Neutrophil (primary cell): ENCODE measurements at regions not wholly inside any gene's neighbourhood (a gene's known extent, or its start where the extent isn't known, plus 50 kb on each side); places are given as distances from the start of the nearest gene placed in this dataset.
A peak's percentile ranks its signal among the peaks of the same experiment; 100 is the strongest.
"Not testable (repeated sequence)": the region's sequence is repeated elsewhere in the genome, so short reads cannot be mapped to it uniquely, and the experiment has no call there.

Experiments used
- H3K27ac ChIP-seq: fragments of 200-600 bp; sonication (generic); 2 replicates; pipeline ENCODE4 v1.5.1; 2016; ENCODE audit warnings: mild to moderate bottlenecking, moderate library complexity
- H3K27me3 ChIP-seq: fragments of 200-600 bp; sonication (generic); 2 replicates; pipeline ENCODE4 v1.6.0; 2016; ENCODE audit warnings: mild to moderate bottlenecking
- H3K36me3 ChIP-seq: fragments of 200-600 bp; sonication (generic); 2 replicates; pipeline ENCODE4 v1.5.1; 2017
- H3K4me1 ChIP-seq, 2 experiments: fragments of 200-600 bp in 1 of 2; sonication (generic) in 1 of 2; 1 replicate in 1 of 2; 2 replicates in 1 of 2; pipeline versions ENCODE4 v1.5.1 to v1.6.1; 2013 to 2016; ENCODE audit warnings: low read depth in 1 of 2, low read length in 1 of 2, mild to moderate bottlenecking in 1 of 2, moderate library complexity in 1 of 2; ENCODE audit not compliant: control insufficient read depth in 1 of 2, insufficient read depth in 1 of 2
- H3K4me3 ChIP-seq, 2 experiments: fragments of 200-600 bp in 1 of 2; sonication (generic) in 1 of 2; 1 replicate in 1 of 2; 2 replicates in 1 of 2; pipeline ENCODE4 v1.5.1; 2013 to 2016; ENCODE audit warnings: low read depth in 1 of 2, low read length in 1 of 2, mild to moderate bottlenecking in 1 of 2, moderate library complexity in 1 of 2
- H3K9me3 ChIP-seq: fragments of 200-600 bp; sonication (generic); 2 replicates; pipeline ENCODE4 v1.5.1; 2016
- TF ChIP-seq, protein P1 (sequence below): fragments of 200-600 bp; sonication (generic); IDR thresholded peaks from 2 replicates; pipeline ENCODE4 v1.5.1; 2016; ENCODE audit warnings: antibody characterized with exemption

DNA sequence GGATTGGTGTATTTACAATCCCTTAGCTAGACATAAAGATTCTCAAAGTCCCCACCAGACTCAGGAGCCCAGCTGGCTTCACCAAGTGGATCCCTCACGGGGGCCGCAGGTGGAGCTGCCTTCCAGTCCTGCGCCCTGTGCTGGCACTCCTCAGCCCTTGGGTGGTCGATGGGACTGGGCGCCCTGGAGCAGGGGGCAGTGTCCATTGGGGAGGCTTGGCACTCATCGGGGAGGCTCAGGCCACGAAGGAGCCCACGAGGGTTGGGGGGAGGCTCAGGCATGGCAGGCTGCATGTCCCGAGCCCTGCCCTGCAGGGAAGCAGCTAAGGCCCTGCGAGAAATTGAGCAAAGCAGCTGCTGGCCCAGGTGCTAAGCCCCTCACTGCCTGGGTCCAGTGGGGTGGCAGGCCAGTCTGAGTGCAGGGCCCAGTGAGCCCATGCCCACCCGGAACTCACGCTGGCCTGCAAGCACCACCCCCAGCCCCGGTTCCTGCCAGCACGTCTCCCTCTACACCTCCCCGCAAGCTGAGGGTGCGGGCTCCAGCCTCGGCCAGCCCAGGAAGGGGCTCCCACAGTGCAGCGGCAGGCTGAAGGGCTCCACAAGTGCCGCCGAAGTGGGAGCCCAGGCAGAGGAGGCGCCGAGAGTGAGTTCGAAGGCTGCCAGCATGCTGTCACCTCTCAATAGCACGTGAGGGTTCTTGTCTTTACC is 198.5 kb downstream of the ADRA2C start:
- H3K27ac ChIP-seq = not testable (repeated sequence)

DNA sequence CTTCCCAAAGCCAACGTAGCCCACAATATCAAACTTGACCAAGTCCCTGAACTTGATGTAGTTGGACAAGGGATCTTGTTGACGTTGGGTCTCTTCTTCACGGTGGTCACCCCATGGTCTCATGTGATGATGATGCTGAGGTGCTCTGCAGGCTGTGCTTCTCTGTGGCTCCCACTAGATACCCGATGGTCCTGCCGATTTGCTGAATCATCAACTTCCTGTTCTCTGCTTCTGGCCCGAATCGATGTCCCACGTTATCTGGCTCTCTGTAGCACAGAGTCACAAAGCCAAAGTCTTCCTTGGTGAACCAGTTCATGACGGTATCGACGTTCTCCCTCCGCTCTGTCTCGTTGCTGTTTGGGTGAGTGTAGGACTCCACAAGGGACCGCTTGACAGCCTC is 201.0 kb downstream of the ADRA2C start:
- H3K4me1 ChIP-seq, H3K9me3 ChIP-seq, H3K4me3 ChIP-seq, H3K27ac ChIP-seq, H3K36me3 ChIP-seq: not testable (repeated sequence)
- H3K27me3 ChIP-seq = peaks cover 12% of the 10 kb centered on the region

More for the DNA sequence above, 198.5 kb downstream of the ADRA2C start:
- H3K36me3 ChIP-seq, H3K4me3 ChIP-seq, H3K9me3 ChIP-seq, H3K4me1 ChIP-seq, H3K27me3 ChIP-seq: not testable (repeated sequence)

DNA sequence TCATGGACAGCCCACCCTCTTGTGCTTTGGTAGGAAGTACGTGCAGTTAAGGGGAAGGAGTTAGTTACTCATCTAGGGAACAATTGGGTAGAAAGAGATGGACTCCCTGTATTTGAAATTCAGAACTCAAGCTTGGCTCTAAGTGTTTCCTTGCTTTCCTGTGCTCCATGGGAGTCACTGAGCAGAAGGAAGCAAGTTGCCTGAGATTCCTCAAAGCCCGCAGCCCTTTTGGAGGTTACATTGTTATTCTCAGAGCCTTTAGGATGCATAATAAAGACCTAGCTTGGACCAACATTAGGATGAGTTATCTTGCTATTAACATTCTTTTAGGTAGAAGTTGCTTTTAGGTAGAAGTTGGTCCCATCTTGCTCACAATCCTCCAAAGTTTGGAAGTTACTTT is 206.4 kb downstream of the ADRA2C start:
- not testable (repeated sequence) for H3K36me3 ChIP-seq, H3K4me1 ChIP-seq, H3K4me3 ChIP-seq, H3K27ac ChIP-seq, H3K9me3 ChIP-seq
- peaks cover 28% of the 10 kb centered on the region for H3K27me3 ChIP-seq

DNA sequence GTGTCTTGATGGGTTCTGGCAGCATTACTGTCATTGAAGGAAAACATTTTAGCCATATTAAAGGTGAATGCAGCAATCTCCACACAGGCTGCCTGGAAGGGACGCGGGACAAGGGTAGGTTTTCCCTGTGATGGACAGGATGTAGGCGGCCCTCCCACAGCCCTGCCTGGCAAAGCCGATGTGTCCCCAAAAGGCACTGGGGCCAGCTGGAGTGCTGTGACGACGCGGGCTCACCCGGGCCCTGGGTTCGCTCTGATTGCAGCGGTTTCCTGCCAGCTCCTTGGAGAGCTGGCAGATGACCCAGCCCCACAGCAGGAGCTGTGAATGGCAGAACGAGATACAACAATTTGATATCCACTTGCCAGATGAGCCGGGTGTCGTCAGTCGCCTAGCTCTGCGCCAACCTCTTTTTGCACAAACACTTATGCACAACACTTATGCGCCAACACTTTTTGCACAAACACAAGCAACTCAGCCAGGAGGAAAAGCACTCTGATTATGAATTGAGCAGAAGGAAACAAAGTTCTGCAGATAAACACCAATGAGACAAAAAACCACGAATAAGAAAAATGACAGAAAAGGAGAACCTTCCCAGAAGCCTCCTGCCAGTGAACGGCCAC is 207.5 kb downstream of the ADRA2C start:
- not testable (repeated sequence) for H3K4me3 ChIP-seq, H3K4me1 ChIP-seq, H3K27ac ChIP-seq, H3K36me3 ChIP-seq, H3K9me3 ChIP-seq
- peaks cover 28% of the 10 kb centered on the region for H3K27me3 ChIP-seq

DNA sequence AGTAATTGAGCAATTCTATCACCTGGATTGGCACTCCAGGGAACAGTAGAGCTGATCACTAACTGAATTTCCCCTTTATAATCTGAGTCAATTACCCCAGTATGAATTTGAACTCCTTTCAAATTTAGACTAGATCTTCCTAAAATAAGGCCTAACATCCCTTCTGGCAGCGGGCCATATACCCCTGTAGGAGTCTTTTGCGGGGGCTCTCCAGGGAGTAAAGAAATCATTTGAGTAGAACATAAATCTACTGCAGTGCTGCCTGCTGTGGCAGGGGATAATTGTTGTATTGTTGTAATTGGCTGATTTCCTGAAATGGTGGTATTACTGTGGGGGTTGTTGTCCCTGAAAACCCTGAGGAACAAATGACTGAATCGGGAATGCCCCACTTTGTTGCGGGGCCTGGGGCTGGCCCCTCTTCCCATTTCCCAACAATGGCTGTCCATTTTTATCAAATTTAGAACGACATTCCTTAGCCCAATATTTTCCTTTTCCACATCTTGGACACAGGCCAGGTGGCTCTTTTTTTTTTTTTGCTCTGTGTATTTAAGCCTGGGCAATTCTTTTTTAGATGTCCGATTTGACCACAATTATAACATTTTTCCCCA is 217.4 kb downstream of the ADRA2C start:
- peaks cover 20% of the 10 kb centered on the region for H3K27me3 ChIP-seq
- not testable (repeated sequence) for H3K4me1 ChIP-seq, H3K36me3 ChIP-seq, H3K9me3 ChIP-seq, H3K4me3 ChIP-seq, H3K27ac ChIP-seq

DNA sequence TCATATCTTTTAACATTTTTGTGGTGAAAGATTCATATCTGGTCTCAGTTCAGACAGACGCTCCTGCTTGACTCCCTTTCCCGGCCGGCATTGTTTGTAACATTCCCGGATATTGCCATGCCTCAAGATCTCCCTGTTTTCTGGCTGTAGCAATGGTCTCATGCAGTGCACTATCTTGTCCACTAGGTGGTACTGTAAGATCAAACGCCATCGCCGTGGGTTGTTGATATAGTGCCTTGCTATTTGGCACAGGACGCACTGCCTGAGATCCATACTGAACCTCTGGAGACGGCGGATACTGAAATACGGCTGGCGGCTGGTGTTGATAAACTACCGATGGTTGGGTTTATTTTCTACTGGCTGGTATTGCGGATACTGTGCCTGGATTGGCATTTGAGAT is 218.6 kb downstream of the ADRA2C start:
- H3K9me3 ChIP-seq, H3K4me3 ChIP-seq, H3K4me1 ChIP-seq, H3K36me3 ChIP-seq, H3K27ac ChIP-seq: not testable (repeated sequence)
- TF ChIP-seq, protein P1, sequence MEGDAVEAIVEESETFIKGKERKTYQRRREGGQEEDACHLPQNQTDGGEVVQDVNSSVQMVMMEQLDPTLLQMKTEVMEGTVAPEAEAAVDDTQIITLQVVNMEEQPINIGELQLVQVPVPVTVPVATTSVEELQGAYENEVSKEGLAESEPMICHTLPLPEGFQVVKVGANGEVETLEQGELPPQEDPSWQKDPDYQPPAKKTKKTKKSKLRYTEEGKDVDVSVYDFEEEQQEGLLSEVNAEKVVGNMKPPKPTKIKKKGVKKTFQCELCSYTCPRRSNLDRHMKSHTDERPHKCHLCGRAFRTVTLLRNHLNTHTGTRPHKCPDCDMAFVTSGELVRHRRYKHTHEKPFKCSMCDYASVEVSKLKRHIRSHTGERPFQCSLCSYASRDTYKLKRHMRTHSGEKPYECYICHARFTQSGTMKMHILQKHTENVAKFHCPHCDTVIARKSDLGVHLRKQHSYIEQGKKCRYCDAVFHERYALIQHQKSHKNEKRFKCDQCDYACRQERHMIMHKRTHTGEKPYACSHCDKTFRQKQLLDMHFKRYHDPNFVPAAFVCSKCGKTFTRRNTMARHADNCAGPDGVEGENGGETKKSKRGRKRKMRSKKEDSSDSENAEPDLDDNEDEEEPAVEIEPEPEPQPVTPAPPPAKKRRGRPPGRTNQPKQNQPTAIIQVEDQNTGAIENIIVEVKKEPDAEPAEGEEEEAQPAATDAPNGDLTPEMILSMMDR = peak; percentile 14
- peaks cover 20% of the 10 kb centered on the region for H3K27me3 ChIP-seq

DNA sequence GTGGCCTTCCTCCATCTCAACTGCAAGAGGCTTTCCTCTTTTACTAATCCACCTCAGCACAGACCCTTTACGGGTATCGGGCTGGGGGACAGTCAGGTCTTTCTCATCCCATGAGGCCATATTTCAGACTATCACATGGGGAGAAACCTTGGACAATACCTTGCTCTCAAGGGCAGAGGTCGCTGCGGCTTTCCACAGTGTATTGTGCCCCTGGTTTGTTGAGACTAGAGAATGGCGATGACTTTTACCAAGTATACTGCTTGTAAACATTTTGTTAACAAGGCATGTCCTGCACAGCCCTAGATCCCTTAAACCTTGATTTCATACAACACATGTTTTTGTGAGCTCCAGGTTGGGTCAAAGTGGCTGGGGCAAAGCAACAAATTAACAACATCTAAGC is 220.2 kb downstream of the ADRA2C start:
- H3K36me3 ChIP-seq, H3K4me1 ChIP-seq, H3K9me3 ChIP-seq, H3K4me3 ChIP-seq, H3K27ac ChIP-seq: not testable (repeated sequence)
- peaks cover 20% of the 10 kb centered on the region for H3K27me3 ChIP-seq

DNA sequence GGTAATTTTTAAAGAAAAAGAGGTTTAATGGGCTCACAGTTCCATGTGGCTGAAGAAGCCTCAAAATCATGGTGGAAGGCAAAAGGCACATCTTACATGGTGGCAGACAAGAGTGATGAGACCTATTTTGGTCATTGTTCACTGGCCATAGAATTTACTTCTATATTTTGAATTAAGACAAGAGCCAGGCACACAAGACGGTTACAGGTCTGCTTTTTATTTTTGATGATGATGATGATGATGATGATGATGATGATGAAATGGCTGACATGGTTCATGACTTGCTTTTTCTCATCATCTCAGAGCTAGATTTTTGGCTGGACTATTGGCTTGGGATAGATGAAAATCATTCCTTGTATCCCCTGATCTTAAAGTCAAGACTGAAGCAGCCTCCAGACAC is 229.3 kb downstream of the OTOP1 start:
- not testable (repeated sequence) for H3K27ac ChIP-seq, H3K4me3 ChIP-seq, H3K4me1 ChIP-seq, H3K27me3 ChIP-seq, H3K9me3 ChIP-seq, H3K36me3 ChIP-seq

DNA sequence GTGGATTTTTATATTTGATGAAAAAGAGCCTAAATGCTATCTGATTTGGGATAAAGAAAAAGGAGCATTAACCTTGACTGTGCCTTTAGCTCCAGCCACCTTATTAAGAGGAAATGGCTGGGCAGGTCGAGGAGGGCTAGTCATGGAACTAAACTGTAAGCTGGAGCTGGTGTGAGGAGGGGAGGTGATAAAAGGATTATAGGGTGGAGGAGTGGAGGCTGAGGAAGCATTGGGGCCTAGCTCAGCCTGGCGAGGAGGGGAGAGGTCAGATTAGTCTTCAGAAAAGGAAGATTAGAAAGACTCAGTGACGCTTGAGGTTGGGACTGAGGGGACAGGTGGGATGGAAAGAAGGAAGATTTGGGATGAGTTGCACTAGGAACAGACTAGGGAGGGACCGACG is 222.7 kb downstream of the OTOP1 start:
- not testable (repeated sequence) for H3K4me3 ChIP-seq, H3K4me1 ChIP-seq, H3K27ac ChIP-seq, H3K27me3 ChIP-seq, H3K36me3 ChIP-seq, H3K9me3 ChIP-seq

DNA sequence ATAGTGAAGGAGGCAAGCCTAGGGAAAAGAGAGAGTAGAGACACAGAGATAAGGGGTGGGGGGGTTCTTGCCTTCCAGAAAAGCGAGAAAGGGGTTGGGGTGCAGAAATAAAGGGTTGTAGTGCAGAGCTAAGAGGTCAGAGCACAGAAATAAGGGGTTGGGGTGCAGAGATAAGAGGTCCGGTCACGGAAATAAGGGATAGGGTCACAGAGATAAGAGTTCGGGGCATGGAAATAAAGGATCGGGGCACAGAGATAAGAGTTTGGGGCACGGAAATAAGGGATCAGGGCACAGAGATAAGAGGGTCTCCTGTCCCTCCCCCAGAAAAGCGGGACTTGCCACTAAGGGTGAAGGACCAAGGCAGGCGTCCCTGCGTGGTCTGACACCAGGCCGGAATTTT is 222.0 kb downstream of the OTOP1 start:
- not testable (repeated sequence) for H3K27me3 ChIP-seq, H3K27ac ChIP-seq, H3K9me3 ChIP-seq, H3K4me1 ChIP-seq, H3K4me3 ChIP-seq, H3K36me3 ChIP-seq

DNA sequence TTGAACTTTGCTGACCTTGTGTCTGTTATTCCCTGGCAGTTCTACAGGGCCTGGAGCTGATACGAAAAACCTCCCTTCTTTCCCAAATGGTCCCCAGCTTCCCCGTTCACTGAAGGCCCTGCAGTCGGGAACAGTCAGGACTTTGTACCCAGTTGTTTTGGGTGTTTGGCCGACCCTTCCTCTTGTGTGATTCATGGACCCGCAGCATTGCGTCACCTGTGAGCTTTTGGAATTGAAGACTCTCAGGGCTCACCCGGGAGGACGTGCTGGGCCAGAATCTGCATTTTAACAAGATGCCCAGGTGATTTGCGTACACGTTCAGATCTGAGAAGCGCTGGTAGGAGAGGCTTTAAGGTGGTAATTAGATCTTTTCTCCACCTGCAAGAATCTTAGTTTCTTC is 220.4 kb downstream of the OTOP1 start:
- not testable (repeated sequence) for H3K36me3 ChIP-seq, H3K9me3 ChIP-seq, H3K27me3 ChIP-seq, H3K27ac ChIP-seq, H3K4me3 ChIP-seq, H3K4me1 ChIP-seq

DNA sequence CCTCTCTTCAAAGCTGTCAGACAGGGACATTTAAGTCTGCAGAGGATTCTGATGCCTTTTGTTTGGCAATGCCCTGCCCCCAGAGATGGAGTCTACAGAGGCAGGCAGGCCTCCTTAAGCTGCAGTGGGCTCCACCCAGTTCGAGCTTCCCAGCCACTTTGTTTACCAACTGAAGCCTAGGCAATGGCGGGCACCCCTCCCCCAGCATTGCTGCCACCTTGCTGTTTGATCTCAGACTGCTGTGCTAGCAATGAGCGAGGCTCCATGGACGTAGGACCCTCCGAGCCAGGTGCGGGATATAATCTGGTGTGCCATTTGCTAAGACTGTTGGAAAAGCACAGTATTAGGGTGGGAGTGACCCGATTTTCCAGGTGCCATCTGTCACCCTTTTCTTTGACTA is 207.7 kb downstream of the OTOP1 start:
- not testable (repeated sequence) for H3K27ac ChIP-seq, H3K4me1 ChIP-seq, H3K27me3 ChIP-seq, H3K36me3 ChIP-seq, H3K4me3 ChIP-seq, H3K9me3 ChIP-seq

DNA sequence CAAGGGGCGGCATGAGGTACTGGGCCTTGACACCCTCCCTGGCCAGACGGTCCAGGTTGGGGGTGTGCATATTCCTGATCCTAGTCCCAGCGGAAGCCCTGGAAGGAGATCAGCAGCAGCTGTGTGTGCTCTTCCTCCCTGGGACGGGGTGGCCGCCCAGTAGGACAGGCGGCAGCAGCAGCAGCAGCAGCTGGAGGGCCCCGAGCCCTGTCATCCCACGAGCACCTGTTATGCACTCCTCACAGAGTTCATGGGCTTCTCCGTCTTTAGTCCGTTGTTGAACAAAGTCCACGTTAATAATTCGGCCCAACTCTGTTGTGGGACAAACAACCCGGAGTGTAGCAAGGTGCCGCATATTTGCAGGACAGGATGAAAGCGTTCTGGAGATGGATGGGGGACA is 205.6 kb downstream of the OTOP1 start:
- H3K4me3 ChIP-seq, H3K9me3 ChIP-seq, H3K27me3 ChIP-seq, H3K36me3 ChIP-seq, H3K4me1 ChIP-seq, H3K27ac ChIP-seq: not testable (repeated sequence)
